PC-3 (cell line): ENCODE measurements at regions not wholly inside any gene's neighbourhood (a gene's known extent, or its start where the extent isn't known, plus 50 kb on each side); places are given as distances from the start of the nearest gene placed in this dataset.

ENCODE experiments used
- ATAC-seq: fragments of 200-7000 bp; cut with Tn5 transposase; 2 replicates; pipeline ENCODE4 v1.9.1; 2020; ENCODE audit warnings: mild to moderate bottlenecking, moderate library complexity
- BruUV-seq: library from RNA; stranded (reverse); fragments of 400-500 nt; replicated peaks from 2 replicates; lab custom pipeline; 2021; lab: Mats Ljungman, UMichigan
- CTCF ChIA-PET: fragments of 300-600 bp; sonication (Branson Sonifier 250); formaldehyde crosslinking; loops from one replicate; lab custom pipeline; 2022; ENCODE audit warnings: antibody characterized with exemption; lab: Charles Lee
- POLR2A ChIA-PET: fragments of 300-600 bp; sonication (Branson Sonifier 250); formaldehyde crosslinking; loops from one replicate; lab custom pipeline; 2022; ENCODE audit warnings: antibody characterized with exemption; ENCODE audit not compliant: unreplicated experiment; lab: Charles Lee
- DNase-seq: peaks from one replicate; pipeline ENCODE4 v3.0.0-alpha.2; 2015
- H2AFZ ChIP-seq: fragments of 300-600 bp; sonication (generic); 2 replicates; pipeline ENCODE4 v1.6.0; 2016; ENCODE audit warnings: antibody characterized with exemption, low read length
- H3F3A ChIP-seq: fragments of 300-600 bp; sonication (generic); one replicate; pipeline ENCODE4 v1.6.0; 2017; ENCODE audit warnings: antibody characterized with exemption, low read length, control low read depth, mild to moderate bottlenecking; ENCODE audit not compliant: unreplicated experiment
- H3K27ac ChIP-seq: fragments of 300-600 bp; sonication (generic); 2 replicates; pipeline ENCODE4 v1.5.1; 2016; ENCODE audit warnings: mild to moderate bottlenecking, low read length
- H3K27me3 ChIP-seq: fragments of 300-600 bp; sonication (generic); 2 replicates; pipeline ENCODE4 v1.6.1; 2016; ENCODE audit warnings: low read length, mixed read lengths
- H3K36me3 ChIP-seq: fragments of 300-600 bp; sonication (generic); 2 replicates; pipeline ENCODE4 v1.6.1; 2016; ENCODE audit warnings: low read depth, mixed run types, low read length, mixed read lengths
- H3K4me1 ChIP-seq: fragments of 300-600 bp; sonication (generic); 2 replicates; pipeline ENCODE4 v1.5.1; 2016; ENCODE audit warnings: low read length; ENCODE audit not compliant: insufficient read depth
- H3K4me2 ChIP-seq: fragments of 300-600 bp; sonication (generic); 2 replicates; pipeline ENCODE4 v1.6.0; 2016; ENCODE audit warnings: low read length
- H3K4me3 ChIP-seq: fragments of 300-600 bp; sonication (generic); 2 replicates; pipeline ENCODE4 v1.5.1; 2016; ENCODE audit warnings: mild to moderate bottlenecking, low read length, mixed read lengths
- H3K79me2 ChIP-seq: fragments of 300-600 bp; sonication (generic); 2 replicates; pipeline ENCODE4 v1.6.1; 2017; ENCODE audit warnings: low read length, mixed read lengths
- H3K9ac ChIP-seq: fragments of 300-600 bp; sonication (generic); 2 replicates; pipeline ENCODE4 v1.6.0; 2016; ENCODE audit warnings: mild to moderate bottlenecking, low read length
- H3K9me2 ChIP-seq: fragments of 300-600 bp; sonication (generic); replicated peaks from 2 replicates; pipeline ENCODE4 v1.6.1; 2016; ENCODE audit warnings: mixed run types, low read length, mixed read lengths
- H3K9me3 ChIP-seq: fragments of 300-600 bp; sonication (generic); 2 replicates; pipeline ENCODE4 v1.6.1; 2016; ENCODE audit warnings: low read length, mixed read lengths
- H4K20me1 ChIP-seq: fragments of 300-600 bp; sonication (generic); 2 replicates; pipeline ENCODE4 v1.6.1; 2016; ENCODE audit warnings: low read length, mixed read lengths
- CTCF ChIP-seq: fragments of 300-600 bp; sonication (generic); conservative IDR thresholded peaks from 2 replicates; pipeline ENCODE4 v1.5.1; 2017; ENCODE audit warnings: antibody characterized with exemption, low read depth, mild to moderate bottlenecking, low read length
- EZH2 ChIP-seq: fragments of 300-600 bp; sonication (generic); IDR thresholded peaks from one replicate; pipeline ENCODE4 v1.6.1; 2017; ENCODE audit warnings: antibody characterized with exemption, mild to moderate bottlenecking, low read length; ENCODE audit not compliant: unreplicated experiment
- EZH2phosphoT487 ChIP-seq: fragments of 300-600 bp; sonication (generic); IDR thresholded peaks from 2 replicates; pipeline ENCODE4 v1.6.1; 2018; ENCODE audit warnings: mild to moderate bottlenecking, antibody characterized with exemption, low read length, borderline replicate concordance
- intact Hi-C: fragments of 100-400 bp; cut with micrococcal nuclease; formaldehyde crosslinking; loops from 2 replicates; pipeline ENCODE4 v1.9.0; 2023

GRCh38 chr4:114267976-114268375 lies 288.5 kb upstream of the ARSJ start:
- Histone ChIP-seq H3K36me3 (no peaks in the 10 kb centered on the region), H3K79me2 (no peaks in the 10 kb centered on the region), H3K27ac (no peak overlapping the region), H3K4me3 (no peak overlapping the region), H3K9me3 (no peaks in the 10 kb centered on the region), H3K4me2 (no peak overlapping the region), H3F3A (no peaks in the 10 kb centered on the region), H3K9me2 (no peaks in the 10 kb centered on the region), H4K20me1 (no peaks in the 10 kb centered on the region), H3K27me3 (no peaks in the 10 kb centered on the region), H3K9ac (no peak overlapping the region), H2AFZ (no peak overlapping the region), H3K4me1 (peaks cover 41% of the 10 kb centered on the region)
- no peak for DNase-seq
- ChIA-PET CTCF (no interaction called here), POLR2A (no interaction called here)
- TF ChIP-seq EZH2phosphoT487 (no peak), CTCF (no peak), EZH2 (no peak)
- ATAC-seq: no peak
- BruUV-seq: no TSS peak
- intact Hi-C loops: no loop called here

- Histone ChIP-seq H3K9me2 (no peaks in the 10 kb centered on the region), H3K9me3 (no peaks in the 10 kb centered on the region), H3F3A (no peaks in the 10 kb centered on the region), H3K79me2 (no peaks in the 10 kb centered on the region), H3K27ac (peak overlapping the region; percentile 69), H3K27me3 (no peaks in the 10 kb centered on the region), H3K4me1 (peaks cover 24% of the 10 kb centered on the region), H2AFZ (peak overlapping the region; percentile 6; the same call in 1 of the 2 replicates), H3K4me2 (peak overlapping the region; percentile 48), H3K4me3 (peak overlapping the region; percentile 3; the same call in 1 of the 2 replicates), H3K9ac (peak overlapping the region; percentile 13; the same call in 1 of the 2 replicates), H4K20me1 (no peaks in the 10 kb centered on the region), H3K36me3 (no peaks in the 10 kb centered on the region)
- peak; percentile 35; the same call in 1 of the 2 replicates for ATAC-seq
- POLR2A ChIA-PET: no interaction called here
- intact Hi-C loops: loop anchor here (5.0 to 10.0 kb wide), 2 partner anchors 104 to 314 kb away; no protein-coding TSS in a partner anchor
- CTCF ChIA-PET: no interaction called here
- no TSS peak for BruUV-seq
- peak; percentile 21 for DNase-seq
- TF ChIP-seq EZH2 (no peak), CTCF (no peak), EZH2phosphoT487 (no peak)
Observed at GRCh38 chr4:114271031-114271430, 291.6 kb upstream of the ARSJ start.

GRCh38 chr4:114272226-114272625 lies 292.8 kb upstream of the ARSJ start:
- Histone ChIP-seq H3K79me2 (no peaks in the 10 kb centered on the region), H2AFZ (no peak overlapping the region), H3K27me3 (no peaks in the 10 kb centered on the region), H3K36me3 (no peaks in the 10 kb centered on the region), H3K9ac (peak overlapping the region; percentile 14; the same call in 1 of the 2 replicates), H3F3A (no peaks in the 10 kb centered on the region), H3K4me2 (peak overlapping the region; percentile 61), H3K9me2 (no peaks in the 10 kb centered on the region), H3K4me3 (no peak overlapping the region), H4K20me1 (no peaks in the 10 kb centered on the region), H3K27ac (peak overlapping the region; percentile 69), H3K9me3 (no peaks in the 10 kb centered on the region), H3K4me1 (peaks cover 24% of the 10 kb centered on the region)
- ChIA-PET POLR2A (no interaction called here), CTCF (no interaction called here)
- intact Hi-C loops: loop anchor here (5.0 to 10.0 kb wide), 2 partner anchors 103 to 315 kb away; no protein-coding TSS in a partner anchor
- no peak for TF ChIP-seq EZH2
- no peak for TF ChIP-seq CTCF
- TF ChIP-seq EZH2phosphoT487: no peak
- DNase-seq: peak; percentile 83
- no TSS peak for BruUV-seq
- ATAC-seq: peak; percentile 95
